ENCODE measurements at regions not wholly inside any gene's neighbourhood (a gene's known extent, or its start where the extent isn't known, plus 50 kb on each side); places are given as distances from the start of the nearest gene placed in this dataset.

GRCh38 chr12:64933791-64934190 lies 109.3 kb downstream of the TBC1D30 start (continued):
- TF ChIP-seq BRF1 (IDR thresholded peaks at IDR 0.05; ENCODE audit: borderline replicate concordance, extremely low read depth, insufficient read length) (no peak), ZC3H8 (IDR thresholded peaks at IDR 0.05) (no peak), CREM (IDR thresholded peaks at IDR 0.05; ENCODE audit: low read depth) (no peak), CUX1 (CRISPR knock-in tag; IDR thresholded peaks at IDR 0.05) (no peak), ETS2 (tag; IDR thresholded peaks at IDR 0.05; ENCODE audit: borderline replicate concordance, poor library complexity, severe bottlenecking) (no peak), DEAF1 (CRISPR knock-in tag; IDR thresholded peaks at IDR 0.05) (no peak), NFXL1 (CRISPR knock-in tag; IDR thresholded peaks at IDR 0.05) (no peak)

Data from K562 (cell line).